ENCODE measurements at regions not wholly inside any gene's neighbourhood (a gene's known extent, or its start where the extent isn't known, plus 50 kb on each side); places are given as distances from the start of the nearest gene placed in this dataset.

DNA sequence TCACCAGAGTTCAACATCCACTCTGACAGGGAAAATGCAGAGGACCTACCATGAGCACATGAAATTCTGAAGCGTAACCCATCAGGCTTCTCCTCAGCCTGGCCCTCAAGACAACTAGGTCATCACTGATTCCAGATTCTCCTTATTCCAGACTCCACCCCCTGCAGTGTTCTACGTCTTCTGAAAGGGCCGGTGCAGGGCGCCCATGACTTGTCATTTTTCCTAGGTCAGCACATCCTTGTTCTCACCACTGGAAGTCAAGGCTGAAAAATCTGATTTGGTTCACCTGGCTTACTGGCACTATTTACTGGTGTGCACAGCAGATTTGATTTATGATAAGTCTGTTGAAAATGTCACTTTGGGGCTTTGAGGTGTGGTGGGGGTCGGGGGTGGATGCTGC lies 140.9 kb upstream of the KLF3 start:
- TF ChIP-seq, protein P1, sequence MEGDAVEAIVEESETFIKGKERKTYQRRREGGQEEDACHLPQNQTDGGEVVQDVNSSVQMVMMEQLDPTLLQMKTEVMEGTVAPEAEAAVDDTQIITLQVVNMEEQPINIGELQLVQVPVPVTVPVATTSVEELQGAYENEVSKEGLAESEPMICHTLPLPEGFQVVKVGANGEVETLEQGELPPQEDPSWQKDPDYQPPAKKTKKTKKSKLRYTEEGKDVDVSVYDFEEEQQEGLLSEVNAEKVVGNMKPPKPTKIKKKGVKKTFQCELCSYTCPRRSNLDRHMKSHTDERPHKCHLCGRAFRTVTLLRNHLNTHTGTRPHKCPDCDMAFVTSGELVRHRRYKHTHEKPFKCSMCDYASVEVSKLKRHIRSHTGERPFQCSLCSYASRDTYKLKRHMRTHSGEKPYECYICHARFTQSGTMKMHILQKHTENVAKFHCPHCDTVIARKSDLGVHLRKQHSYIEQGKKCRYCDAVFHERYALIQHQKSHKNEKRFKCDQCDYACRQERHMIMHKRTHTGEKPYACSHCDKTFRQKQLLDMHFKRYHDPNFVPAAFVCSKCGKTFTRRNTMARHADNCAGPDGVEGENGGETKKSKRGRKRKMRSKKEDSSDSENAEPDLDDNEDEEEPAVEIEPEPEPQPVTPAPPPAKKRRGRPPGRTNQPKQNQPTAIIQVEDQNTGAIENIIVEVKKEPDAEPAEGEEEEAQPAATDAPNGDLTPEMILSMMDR (IDR thresholded peaks at IDR 0.05; ENCODE audit: insufficient read depth, low read depth, low read length, missing control alignments): no peak
- no peak overlapping the region for H3K4me3 ChIP-seq (ENCODE audit: low read depth, low read length)
- DNase-seq (ENCODE audit: low read depth): no peak

DNA sequence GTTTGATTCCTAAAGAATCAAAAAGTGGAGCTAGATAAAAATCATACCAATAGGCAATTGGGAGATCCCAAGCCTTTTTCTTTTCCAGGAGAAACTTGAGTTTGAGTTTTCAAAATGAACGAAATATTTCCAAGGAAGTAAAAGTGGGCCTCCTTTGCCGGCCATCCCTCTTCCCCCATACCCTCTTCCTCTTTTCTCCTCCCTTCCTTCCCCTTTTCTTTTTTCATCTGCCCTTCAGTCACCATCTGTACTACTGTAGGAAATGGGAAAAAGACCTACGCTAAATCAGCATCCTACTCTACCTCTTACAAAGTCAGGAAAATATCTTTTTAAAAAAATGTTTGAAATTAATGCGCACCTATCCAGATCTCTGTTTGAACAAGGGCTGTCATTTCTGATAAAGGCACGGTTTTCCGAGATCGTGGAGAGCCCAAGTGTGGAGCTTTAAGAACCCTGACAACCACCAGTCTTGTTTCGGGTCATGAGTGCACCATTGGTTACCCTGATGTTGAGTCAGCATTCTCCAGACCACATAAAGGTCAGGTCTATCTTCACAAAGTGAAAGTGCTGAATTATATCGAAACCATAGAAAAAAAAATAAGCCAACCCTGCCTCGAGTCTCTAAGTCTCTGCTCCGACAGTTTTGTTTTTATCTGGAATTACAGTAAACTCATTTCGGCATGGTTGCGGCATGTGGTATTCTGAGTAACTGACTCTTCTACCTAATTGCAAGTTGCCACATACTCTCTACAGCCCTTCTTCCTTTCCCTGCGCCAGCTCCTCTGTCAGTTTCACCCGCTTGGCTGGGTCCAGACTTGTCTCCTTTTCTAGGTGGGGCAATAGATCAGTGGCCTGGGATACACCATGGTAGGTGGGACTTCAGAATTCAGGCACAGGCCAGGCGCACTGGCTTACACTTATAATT lies 140.2 kb upstream of the KLF3 start:
- TF ChIP-seq, protein P1 (IDR thresholded peaks at IDR 0.05; ENCODE audit: insufficient read depth, low read depth, low read length, missing control alignments): no peak
- peak; percentile 93 for DNase-seq (ENCODE audit: low read depth)
- peak overlapping the region; percentile 15; the same call in 1 of the 2 replicates for H3K4me3 ChIP-seq (ENCODE audit: low read depth, low read length)

DNA sequence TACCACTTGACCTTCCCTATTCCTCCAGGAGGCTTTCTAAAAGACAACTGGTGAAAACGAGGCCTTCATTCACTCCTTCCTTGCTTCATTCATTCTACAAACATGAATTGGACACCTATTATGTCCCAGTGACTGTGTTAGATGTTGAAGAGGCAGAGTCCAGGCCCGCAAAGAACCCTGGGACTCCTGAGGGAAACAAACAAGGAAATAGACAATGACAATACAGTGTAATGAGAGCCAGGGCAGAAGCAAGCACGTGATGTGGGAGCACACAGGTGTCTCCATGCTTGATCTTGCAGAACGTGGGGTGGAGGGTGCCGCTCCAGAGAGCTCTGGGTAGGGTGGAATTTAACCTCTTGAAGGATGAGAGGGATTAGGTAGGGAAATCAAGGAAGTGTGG lies 137.6 kb upstream of the KLF3 start:
- DNase-seq (ENCODE audit: low read depth): no peak
- no peak overlapping the region for H3K4me3 ChIP-seq (ENCODE audit: low read depth, low read length)
- TF ChIP-seq, protein P1 (IDR thresholded peaks at IDR 0.05; ENCODE audit: insufficient read depth, low read depth, low read length, missing control alignments): no peak

DNA sequence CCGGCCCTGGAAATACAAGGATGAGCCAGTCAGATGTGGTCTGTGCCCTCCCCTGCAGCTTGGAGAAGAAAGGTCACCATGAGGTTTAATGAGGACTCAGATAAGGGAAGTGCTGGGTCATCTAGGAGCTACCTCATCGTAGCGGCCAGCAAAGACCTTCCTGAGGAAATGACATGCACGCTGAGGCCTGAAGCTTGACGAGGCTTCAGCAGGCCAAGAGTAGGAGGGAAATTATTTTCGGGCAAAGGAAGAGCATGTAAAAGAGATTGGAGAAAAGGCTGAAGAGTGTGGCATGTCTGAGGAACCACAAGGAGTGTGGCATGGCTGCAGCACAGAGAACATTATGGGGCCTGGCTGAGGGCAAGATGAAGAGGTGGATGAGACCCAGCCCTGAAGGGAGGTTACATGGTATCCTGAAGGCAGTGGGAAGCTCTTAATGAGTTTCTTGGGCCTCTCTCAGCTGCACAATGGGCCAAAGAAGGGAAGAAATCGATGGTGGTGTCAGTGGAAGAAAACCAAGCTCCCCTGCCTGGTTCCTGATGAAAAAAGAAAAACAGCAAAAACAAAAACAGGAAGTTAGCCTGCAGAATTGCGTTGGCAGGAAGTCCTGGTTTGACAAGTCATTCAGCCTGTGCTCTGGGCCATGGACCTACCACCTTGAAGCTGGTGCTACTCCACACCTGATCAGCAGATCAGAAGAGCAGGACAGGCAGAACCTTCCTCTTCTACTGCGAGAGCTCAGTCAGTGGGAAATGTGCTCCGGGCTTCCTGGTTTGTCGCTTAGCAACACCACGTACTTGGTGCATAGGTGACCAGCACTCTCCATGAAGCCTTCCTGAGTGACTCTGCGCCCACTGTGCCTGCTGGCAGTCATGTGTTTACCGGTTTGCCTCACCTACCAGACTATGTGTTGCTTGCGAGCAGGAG lies 134.5 kb upstream of the KLF3 start:
- DNase-seq (ENCODE audit: low read depth): peak; percentile 82
- H3K4me3 ChIP-seq (ENCODE audit: low read depth, low read length): no peak overlapping the region
- TF ChIP-seq, protein P1 (IDR thresholded peaks at IDR 0.05; ENCODE audit: insufficient read depth, low read depth, low read length, missing control alignments): no peak

DNA sequence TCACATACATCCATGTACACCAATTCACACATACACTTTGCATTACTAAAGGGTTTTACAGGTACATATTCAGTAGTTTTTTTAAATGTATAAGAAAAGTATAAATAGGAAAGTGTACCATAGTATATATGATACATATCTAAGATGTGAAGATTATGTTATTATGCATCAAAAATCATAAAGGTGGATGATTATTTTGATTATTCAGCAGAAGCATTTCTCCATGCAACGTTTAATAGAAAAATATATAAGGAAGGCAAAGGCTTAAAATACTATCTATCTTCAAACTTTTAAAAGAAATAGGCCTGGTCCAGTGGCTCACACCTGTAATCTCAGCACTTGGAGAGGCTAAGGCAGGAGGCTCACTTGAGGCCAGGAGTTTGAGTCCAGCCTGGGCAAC lies 133.5 kb upstream of the KLF3 start:
- H3K4me3 ChIP-seq (ENCODE audit: low read depth, low read length): no peak overlapping the region
- TF ChIP-seq, protein P1 (IDR thresholded peaks at IDR 0.05; ENCODE audit: insufficient read depth, low read depth, low read length, missing control alignments): no peak
- DNase-seq (ENCODE audit: low read depth): no peak

DNA sequence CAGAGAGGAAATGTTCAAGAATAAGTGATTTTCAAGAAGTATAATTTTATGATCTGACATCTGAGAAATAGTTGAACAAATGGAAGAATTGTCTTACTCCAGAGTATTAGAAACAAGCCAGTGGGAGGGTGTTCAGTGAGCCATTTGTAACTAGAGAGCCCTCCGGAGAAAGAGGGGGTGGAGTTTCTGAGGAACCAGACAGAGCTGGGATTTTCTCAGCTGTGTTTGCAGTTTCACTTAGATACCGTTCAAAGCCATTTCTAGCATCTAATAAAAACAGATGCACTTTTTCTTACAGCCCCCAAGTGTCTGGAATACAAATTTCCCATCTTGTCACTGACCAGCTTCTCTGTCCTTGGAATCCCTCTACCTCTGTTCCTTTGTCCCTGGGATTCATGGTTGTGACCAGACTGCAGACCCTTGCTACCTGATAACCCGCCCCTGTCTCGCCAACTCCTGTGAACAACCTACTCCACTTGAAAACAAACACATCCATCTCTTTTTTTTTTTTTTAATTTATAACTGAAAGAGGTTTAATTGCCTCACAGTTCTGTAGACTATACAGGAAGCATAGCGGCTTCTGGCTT lies 132.8 kb upstream of the KLF3 start:
- TF ChIP-seq, protein P1 (IDR thresholded peaks at IDR 0.05; ENCODE audit: insufficient read depth, low read depth, low read length, missing control alignments): no peak
- no peak overlapping the region for H3K4me3 ChIP-seq (ENCODE audit: low read depth, low read length)
- DNase-seq (ENCODE audit: low read depth): peak; percentile 28
